Panc1 (cell line): ENCODE measurements at regions not wholly inside any gene's neighbourhood (a gene's known extent, or its start where the extent isn't known, plus 50 kb on each side); places are given as distances from the start of the nearest gene placed in this dataset.
"Not testable (repeated sequence)": the region's sequence is repeated elsewhere in the genome, so short reads cannot be mapped to it uniquely, and the experiment has no call there.

Experiments used
- ATAC-seq: fragments of 200-7000 bp; cut with Tn5 transposase; 2 replicates; pipeline ENCODE4 v1.9.1; 2020; ENCODE audit warnings: mild to moderate bottlenecking, moderate library complexity
- BruUV-seq: library from RNA; stranded (reverse); fragments of 400-500 nt; replicated peaks from 2 replicates; lab custom pipeline; 2021; lab: Mats Ljungman, UMichigan
- CTCF ChIA-PET: fragments of 300-600 bp; sonication (Branson Sonifier 250); formaldehyde crosslinking; loops from one replicate; lab custom pipeline; 2022; ENCODE audit warnings: antibody characterized with exemption; lab: Charles Lee
- POLR2A ChIA-PET: fragments of 300-600 bp; sonication (Branson Sonifier 250); formaldehyde crosslinking; loops from one replicate; lab custom pipeline; 2022; ENCODE audit warnings: antibody characterized with exemption; lab: Charles Lee
- DNase-seq: peaks from one replicate; pipeline ENCODE4 v3.0.0-alpha.2; 2010; ENCODE audit warnings: low read depth, low spot score
- H3K27ac ChIP-seq: 2 replicates; pipeline ENCODE4 v1.5.1; 2011; ENCODE audit warnings: mild to moderate bottlenecking, low read length, inconsistent platforms
- H3K27me3 ChIP-seq: fragments of 200-500 bp; sonication (Bioruptor generic); 2 replicates; pipeline ENCODE4 v1.6.0; 2014; ENCODE audit warnings: low read length, inconsistent platforms; ENCODE audit not compliant: control insufficient read depth, insufficient read depth
- H3K36me3 ChIP-seq: fragments of 200-500 bp; sonication (Bioruptor generic); 2 replicates; pipeline ENCODE4 v1.5.1; 2014; ENCODE audit warnings: inconsistent platforms, mild to moderate bottlenecking, low read length, moderate library complexity; ENCODE audit not compliant: control insufficient read depth, insufficient read depth
- H3K4me1 ChIP-seq: 2 replicates; pipeline ENCODE4 v1.5.1; 2011; ENCODE audit warnings: inconsistent platforms, mild to moderate bottlenecking, low read length, moderate library complexity; ENCODE audit not compliant: control insufficient read depth, insufficient read depth
- H3K4me3 ChIP-seq, 2 experiments: 2 replicates each; pipeline ENCODE4 v1.5.1; 2011 to 2012; ENCODE audit warnings: low read depth in 2 of 2, low read length in 2 of 2, mild to moderate bottlenecking in 2 of 2, inconsistent platforms in 1 of 2, moderate library complexity in 1 of 2
- H3K9me3 ChIP-seq: fragments of 200-500 bp; sonication (Bioruptor generic); 2 replicates; pipeline ENCODE4 v1.5.1; 2014; ENCODE audit warnings: low read depth, mild to moderate bottlenecking, inconsistent platforms, low read length, moderate library complexity; ENCODE audit not compliant: control insufficient read depth, insufficient read depth
- CTCF ChIP-seq: fragments of 450-650 bp; IDR thresholded peaks from 2 replicates; pipeline ENCODE4 v1.5.1; 2017; ENCODE audit warnings: mild to moderate bottlenecking
- POLR2AphosphoS5 ChIP-seq: IDR thresholded peaks from 2 replicates; pipeline ENCODE4 v1.6.1; 2012; ENCODE audit warnings: mild to moderate bottlenecking, low read depth, low read length, moderate library complexity
- REST ChIP-seq, 2 experiments: IDR thresholded peaks; 2 replicates each; pipeline ENCODE4 v1.6.1; 2011 to 2012; ENCODE audit warnings: low read depth in 2 of 2, control low read depth in 1 of 2, low read length in 1 of 2, mild to moderate bottlenecking in 1 of 2, moderate library complexity in 1 of 2; ENCODE audit not compliant: insufficient read depth in 1 of 2
- SIN3A ChIP-seq: IDR thresholded peaks from 2 replicates; pipeline ENCODE4 v1.6.1; 2012; ENCODE audit warnings: low read depth, mild to moderate bottlenecking, low read length, moderate library complexity, borderline replicate concordance; ENCODE audit not compliant: insufficient read depth
- TCF7L2 ChIP-seq: IDR thresholded peaks from 2 replicates; pipeline ENCODE4 v1.6.1; 2011; ENCODE audit warnings: mild to moderate bottlenecking, low read depth, low read length, inconsistent platforms
- in situ Hi-C: cut with HindIII; loops from 2 replicates; pipeline ENCODE4 v1.10.0; 2016; ENCODE audit warnings: low sequenced_read_pairs, low pct_unique_long_range_greater_than_20kb
- intact Hi-C: fragments of 100-400 bp; cut with micrococcal nuclease; formaldehyde crosslinking; loops from one replicate; pipeline ENCODE4 v1.10.0; 2022; ENCODE audit not compliant: unreplicated experiment

GRCh38 chrX:6990552-6991193 is 156.8 kb upstream of the STS start:
- TF ChIP-seq CTCF, result no peak
- TF ChIP-seq POLR2AphosphoS5, result no peak
- TF ChIP-seq SIN3A, result no peak
- no peak for TF ChIP-seq REST (IDR thresholded peaks at IDR 0.05; ENCODE audit: insufficient read depth in 1 of 2, low read depth in 2 of 2, low read length in 1 of 2)
- no peak for TF ChIP-seq TCF7L2
- ChIA-PET CTCF (no interaction called here), POLR2A (no interaction called here)
- BruUV-seq, result no TSS peak
- H3K4me1 ChIP-seq, result no peaks in the 10 kb centered on the region
- in situ Hi-C loops (no loop called here), intact Hi-C loops (no loop called here)
- no peak for ATAC-seq
- no peaks in the 10 kb centered on the region for H3K9me3 ChIP-seq
- DNase-seq, result no peak
- no peak overlapping the region for H3K27ac ChIP-seq
- H3K36me3 ChIP-seq, result no peaks in the 10 kb centered on the region
- no peak overlapping the region for H3K4me3 ChIP-seq
- H3K27me3 ChIP-seq, result no peaks in the 10 kb centered on the region

GRCh38 chrX:6989858-6990257 is 157.7 kb upstream of the STS start:
- Histone ChIP-seq H3K4me3 (no peak overlapping the region), H3K4me1 (no peaks in the 10 kb centered on the region), H3K9me3 (no peaks in the 10 kb centered on the region), H3K27ac (no peak overlapping the region), H3K27me3 (no peaks in the 10 kb centered on the region), H3K36me3 (no peaks in the 10 kb centered on the region)
- in situ Hi-C loops (no loop called here), intact Hi-C loops (no loop called here)
- ATAC-seq (no peak), DNase-seq (no peak)
- no peak for TF ChIP-seq TCF7L2
- TF ChIP-seq SIN3A, result no peak
- no peak for TF ChIP-seq REST (IDR thresholded peaks at IDR 0.05; ENCODE audit: insufficient read depth in 1 of 2, low read depth in 2 of 2, low read length in 1 of 2)
- no peak for TF ChIP-seq CTCF
- no peak for TF ChIP-seq POLR2AphosphoS5
- CTCF ChIA-PET, result no interaction called here
- no TSS peak for BruUV-seq
- POLR2A ChIA-PET, result no interaction called here

- H3K27me3 ChIP-seq, H3K9me3 ChIP-seq, H3K36me3 ChIP-seq, ATAC-seq, H3K4me3 ChIP-seq, POLR2A ChIA-PET, intact Hi-C loops, CTCF ChIA-PET, H3K27ac ChIP-seq, in situ Hi-C loops, DNase-seq, BruUV-seq, H3K4me1 ChIP-seq: not testable (repeated sequence)
These were observed 158.8 kb upstream of the STS start for GRCh38 chrX:6988694-6989093.
